ENCODE measurements at regions not wholly inside any gene's neighbourhood (a gene's known extent, or its start where the extent isn't known, plus 50 kb on each side); places are given as distances from the start of the nearest gene placed in this dataset.
"Not testable (repeated sequence)": the region's sequence is repeated elsewhere in the genome, so short reads cannot be mapped to it uniquely, and the experiment has no call there.

DNA sequence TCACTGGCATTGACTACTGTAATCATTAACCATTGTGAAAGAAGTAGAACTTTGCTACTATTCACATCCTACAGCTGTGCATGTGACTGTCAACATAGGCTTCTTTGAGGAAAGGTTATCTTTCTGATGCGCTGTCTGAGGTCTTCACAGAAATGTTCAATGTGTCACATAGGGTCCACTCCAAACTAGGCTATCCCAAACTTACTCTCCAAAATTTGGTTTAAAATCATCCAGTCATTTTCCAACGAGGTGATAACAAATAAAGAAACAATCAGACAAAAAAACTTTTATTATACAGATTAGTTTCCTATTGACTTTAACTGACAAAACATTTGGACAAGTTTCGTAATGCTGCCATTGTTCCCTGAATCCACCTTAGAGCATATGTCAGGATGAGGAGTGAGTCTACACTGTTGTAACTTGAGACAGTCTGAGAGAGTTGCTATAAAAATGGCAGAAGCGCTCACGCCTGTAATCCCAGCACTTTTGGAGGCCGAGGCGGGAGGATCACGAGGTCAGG, 511.6 kb downstream of the PLOD2 start:
- H3K27ac Mint-ChIP-seq, result no peak overlapping the region
- H3K9me3 Mint-ChIP-seq (ENCODE audit: low read depth), result peaks cover 6% of the 10 kb centered on the region
- intact Hi-C loops (cut with DNase I, micrococcal nuclease), result no loop called here
- ATAC-seq (no peak), DNase-seq (no peak)
- ChIA-PET POLR2A (no interaction called here), CTCF (no interaction called here)
- no peaks in the 10 kb centered on the region for H3K36me3 Mint-ChIP-seq (ENCODE audit: low read depth)
- no peak overlapping the region for H3K4me3 Mint-ChIP-seq
- H3K27me3 Mint-ChIP-seq, result no peaks in the 10 kb centered on the region
- no peaks in the 10 kb centered on the region for H3K4me1 Mint-ChIP-seq

DNA sequence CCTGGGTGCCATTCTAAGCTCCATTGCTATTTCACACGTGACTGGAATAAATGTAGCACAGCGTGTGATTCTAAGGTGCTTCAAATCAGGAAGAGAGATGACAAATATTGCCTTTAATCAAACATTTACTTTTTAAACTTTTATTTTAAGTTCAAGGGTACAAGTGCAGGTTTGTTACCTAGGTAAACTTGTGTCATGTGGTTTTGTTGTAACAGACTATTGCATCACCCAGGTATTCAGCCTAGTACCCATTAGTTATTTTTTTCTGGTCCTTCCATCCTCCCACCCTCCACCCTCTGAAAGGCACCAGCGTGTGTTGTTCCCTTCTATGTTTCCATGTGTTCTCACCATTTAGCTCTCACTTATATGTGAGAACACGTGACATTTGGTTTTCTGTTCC, 510.8 kb downstream of the PLOD2 start:
- DNase-seq (no peak), ATAC-seq (no peak)
- Mint-ChIP-seq H3K27me3 (no peaks in the 10 kb centered on the region), H3K27ac (no peak overlapping the region), H3K36me3 (ENCODE audit: low read depth) (no peaks in the 10 kb centered on the region), H3K9me3 (ENCODE audit: low read depth) (peaks cover 6% of the 10 kb centered on the region), H3K4me1 (no peaks in the 10 kb centered on the region), H3K4me3 (no peak overlapping the region)
- ChIA-PET CTCF (no interaction called here), POLR2A (no interaction called here)
- intact Hi-C loops (cut with DNase I, micrococcal nuclease), result no loop called here

DNA sequence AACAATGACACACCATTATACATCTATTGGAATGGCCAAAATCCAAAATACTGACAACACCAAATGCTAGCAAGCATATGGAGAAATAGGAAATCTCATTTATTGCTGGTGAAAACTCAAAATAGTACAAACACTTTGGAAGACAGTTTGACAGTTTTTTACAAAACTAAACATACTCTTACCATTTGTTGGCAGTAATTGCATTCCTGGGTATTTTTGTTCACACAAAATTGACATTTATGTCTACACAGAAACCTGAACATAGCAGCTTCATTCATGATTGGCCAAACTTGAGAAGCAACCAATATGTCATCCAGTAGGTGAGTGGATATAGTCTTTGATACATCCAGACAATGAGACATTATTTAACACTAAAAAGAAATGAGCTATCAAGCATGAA, 489.9 kb downstream of the PLOD2 start:
- no peak overlapping the region for H3K4me3 Mint-ChIP-seq
- DNase-seq (no peak), ATAC-seq (no peak)
- no peaks in the 10 kb centered on the region for H3K4me1 Mint-ChIP-seq
- H3K36me3 Mint-ChIP-seq (ENCODE audit: low read depth), result no peaks in the 10 kb centered on the region
- no peak overlapping the region for H3K27ac Mint-ChIP-seq
- no peaks in the 10 kb centered on the region for H3K27me3 Mint-ChIP-seq
- CTCF ChIA-PET, result no interaction called here
- H3K9me3 Mint-ChIP-seq (ENCODE audit: low read depth), result no peaks in the 10 kb centered on the region
- intact Hi-C loops (cut with DNase I, micrococcal nuclease), result no loop called here
- POLR2A ChIA-PET, result no interaction called here

DNA sequence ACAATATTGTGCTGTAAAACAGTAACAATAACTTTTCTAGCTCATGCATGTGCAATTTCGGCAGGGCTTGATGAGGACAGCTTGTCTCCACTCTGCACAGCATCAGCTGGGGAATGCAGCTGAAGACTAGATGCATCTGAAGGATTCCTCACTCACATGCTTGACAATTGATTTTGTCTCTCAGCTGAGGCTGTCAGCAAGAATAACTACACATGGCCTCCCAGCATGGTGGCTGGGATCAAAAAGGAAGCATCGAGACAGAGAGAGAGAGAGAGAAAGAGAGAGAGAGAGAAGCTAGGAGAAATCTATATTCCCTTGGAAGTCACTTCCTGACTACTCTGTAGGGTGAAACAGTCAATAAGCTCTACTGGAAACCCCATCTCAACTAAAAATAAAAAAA, 487.1 kb downstream of the PLOD2 start:
- DNase-seq (no peak), ATAC-seq (no peak)
- H3K27me3 Mint-ChIP-seq, result no peaks in the 10 kb centered on the region
- no peak overlapping the region for H3K27ac Mint-ChIP-seq
- no peaks in the 10 kb centered on the region for H3K9me3 Mint-ChIP-seq (ENCODE audit: low read depth)
- intact Hi-C loops (cut with DNase I, micrococcal nuclease), result no loop called here
- POLR2A ChIA-PET, result no interaction called here
- CTCF ChIA-PET, result no interaction called here
- no peaks in the 10 kb centered on the region for H3K4me1 Mint-ChIP-seq
- no peak overlapping the region for H3K4me3 Mint-ChIP-seq
- no peaks in the 10 kb centered on the region for H3K36me3 Mint-ChIP-seq (ENCODE audit: low read depth)

DNA sequence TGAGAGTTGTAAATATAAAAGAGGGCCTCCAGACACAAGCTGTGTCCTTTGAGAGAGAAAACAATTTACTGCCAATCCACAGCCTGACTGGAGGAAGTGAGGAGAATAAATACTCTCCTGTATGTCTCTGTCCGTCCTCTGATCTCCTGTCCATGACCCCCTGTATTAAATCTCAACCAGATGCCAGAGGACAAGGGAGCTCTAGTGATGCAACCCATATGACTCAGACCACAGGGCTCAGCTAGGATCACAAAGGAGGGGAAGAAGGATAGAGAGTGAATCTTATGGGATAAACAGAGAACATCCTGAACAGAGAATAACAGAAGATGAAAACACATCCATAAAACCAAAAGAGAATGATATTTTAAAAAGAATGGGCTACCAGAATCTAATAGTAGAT, 482.6 kb downstream of the PLOD2 start:
- CTCF ChIA-PET, result no interaction called here
- Mint-ChIP-seq H3K9me3 (ENCODE audit: low read depth) (no peaks in the 10 kb centered on the region), H3K4me1 (no peaks in the 10 kb centered on the region), H3K27me3 (no peaks in the 10 kb centered on the region), H3K4me3 (no peak overlapping the region), H3K27ac (no peak overlapping the region), H3K36me3 (ENCODE audit: low read depth) (no peaks in the 10 kb centered on the region)
- ATAC-seq, result no peak
- POLR2A ChIA-PET, result no interaction called here
- no peak for DNase-seq
- intact Hi-C loops (cut with DNase I, micrococcal nuclease), result no loop called here

DNA sequence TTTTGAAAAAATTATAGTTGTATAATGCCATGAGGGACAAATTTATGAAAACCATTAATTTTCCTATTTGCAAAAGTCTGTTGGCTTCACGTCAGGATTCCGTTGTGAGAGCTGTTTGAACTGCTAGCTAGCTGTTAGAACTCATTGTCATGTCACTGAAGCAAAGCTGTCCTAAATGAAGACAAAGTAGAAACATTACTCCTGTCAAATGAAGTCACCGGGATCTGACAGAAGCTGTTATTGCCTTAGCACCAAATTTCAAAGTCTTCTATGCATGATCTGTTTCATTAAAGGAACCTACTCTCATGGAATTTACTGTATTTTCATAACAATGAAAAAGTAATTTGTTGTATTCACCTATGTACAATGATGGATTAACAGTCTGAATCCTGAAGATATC, 479.8 kb downstream of the PLOD2 start:
- Mint-ChIP-seq H3K9me3 (ENCODE audit: low read depth) (no peaks in the 10 kb centered on the region), H3K4me3 (no peak overlapping the region), H3K4me1 (no peaks in the 10 kb centered on the region), H3K27ac (no peak overlapping the region), H3K36me3 (ENCODE audit: low read depth) (no peaks in the 10 kb centered on the region), H3K27me3 (no peaks in the 10 kb centered on the region)
- ChIA-PET CTCF (no interaction called here), POLR2A (no interaction called here)
- intact Hi-C loops (cut with DNase I, micrococcal nuclease), result no loop called here
- ATAC-seq, result no peak
- DNase-seq, result no peak

DNA sequence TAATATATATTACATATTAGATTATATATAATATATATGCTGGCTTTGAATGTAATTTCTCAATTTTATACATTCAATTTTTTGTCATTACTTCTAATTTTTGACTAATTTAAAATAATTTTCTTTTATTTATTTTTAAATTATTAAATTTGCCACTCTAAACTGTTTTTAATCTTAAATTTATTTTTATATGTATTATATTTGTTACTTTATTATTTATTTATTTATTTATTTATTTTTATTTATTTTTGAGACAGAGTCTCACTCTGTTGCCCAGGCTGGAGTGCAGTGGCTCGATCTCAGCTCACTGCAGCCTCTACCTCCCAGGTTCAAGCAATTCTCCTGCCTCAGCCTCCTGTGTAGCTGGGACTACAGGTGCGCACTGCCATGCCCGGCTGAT, 473.0 kb downstream of the PLOD2 start:
- intact Hi-C loops (cut with DNase I, micrococcal nuclease); ATAC-seq; H3K9me3 Mint-ChIP-seq (ENCODE audit: low read depth); DNase-seq; H3K4me1 Mint-ChIP-seq; H3K36me3 Mint-ChIP-seq (ENCODE audit: low read depth); POLR2A ChIA-PET; CTCF ChIA-PET; H3K27ac Mint-ChIP-seq; H3K27me3 Mint-ChIP-seq; H3K4me3 Mint-ChIP-seq: not testable (repeated sequence)

GRCh38 chr3:145692751-145693150, 468.2 kb downstream of the PLOD2 start:
- Mint-ChIP-seq H3K4me1 (no peaks in the 10 kb centered on the region), H3K27ac (no peak overlapping the region), H3K36me3 (ENCODE audit: low read depth) (no peaks in the 10 kb centered on the region), H3K27me3 (no peaks in the 10 kb centered on the region), H3K4me3 (no peak overlapping the region), H3K9me3 (ENCODE audit: low read depth) (no peaks in the 10 kb centered on the region)
- intact Hi-C loops (cut with DNase I, micrococcal nuclease), result no loop called here
- CTCF ChIA-PET, result no interaction called here
- ATAC-seq (no peak), DNase-seq (no peak)
- POLR2A ChIA-PET, result no interaction called here

DNA sequence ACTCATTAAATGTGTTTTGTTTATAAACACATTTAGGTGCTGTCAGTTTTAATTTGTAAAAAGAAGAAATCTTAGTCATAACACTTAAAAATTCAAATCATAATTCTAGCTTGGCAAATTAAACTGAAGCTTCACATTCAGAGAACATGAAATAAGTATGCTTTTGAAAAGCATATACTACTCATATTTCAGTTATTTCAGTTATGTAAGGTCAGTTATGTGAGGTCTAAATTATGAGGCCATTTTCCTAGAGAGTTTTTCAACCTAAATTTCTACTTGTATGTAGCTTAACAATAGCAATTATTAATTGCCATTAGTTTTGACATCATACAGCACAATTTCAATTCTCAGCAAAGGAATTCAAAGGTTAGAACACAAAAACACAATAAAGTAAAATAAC, 465.0 kb downstream of the PLOD2 start:
- ATAC-seq, result no peak

DNA sequence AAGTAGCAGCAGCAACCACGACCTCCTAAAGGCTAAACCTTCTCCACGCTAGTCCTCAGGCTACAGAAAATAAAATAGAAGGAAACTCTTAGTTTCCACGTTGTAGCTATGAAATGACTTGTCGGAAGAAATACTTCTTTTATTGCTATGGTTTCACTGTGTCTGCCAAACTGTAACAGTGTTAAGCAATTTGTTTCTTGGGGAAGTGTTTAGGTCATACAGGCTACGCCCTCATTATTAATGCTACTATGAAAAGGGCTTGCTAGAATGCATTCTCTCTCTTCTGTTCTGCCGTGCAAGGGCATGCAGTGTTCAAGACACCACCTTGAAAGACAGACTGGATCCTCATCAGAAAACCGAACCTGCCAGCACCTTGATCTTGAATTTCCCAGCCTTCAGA, 462.7 kb downstream of the PLOD2 start:
- H3K9me3 Mint-ChIP-seq (ENCODE audit: low read depth), result no peaks in the 10 kb centered on the region
- ChIA-PET CTCF (no interaction called here), POLR2A (no interaction called here)
- H3K36me3 Mint-ChIP-seq (ENCODE audit: low read depth), result no peaks in the 10 kb centered on the region
- DNase-seq, result no peak
- intact Hi-C loops (cut with DNase I, micrococcal nuclease), result no loop called here
- no peaks in the 10 kb centered on the region for H3K4me1 Mint-ChIP-seq
- no peak overlapping the region for H3K4me3 Mint-ChIP-seq
- no peaks in the 10 kb centered on the region for H3K27me3 Mint-ChIP-seq
- no peak overlapping the region for H3K27ac Mint-ChIP-seq
- ATAC-seq, result no peak

More for the DNA sequence above, 465.0 kb downstream of the PLOD2 start:
- Mint-ChIP-seq H3K4me1 (no peaks in the 10 kb centered on the region), H3K36me3 (ENCODE audit: low read depth) (no peaks in the 10 kb centered on the region), H3K27ac (no peak overlapping the region), H3K4me3 (no peak overlapping the region), H3K27me3 (no peaks in the 10 kb centered on the region), H3K9me3 (ENCODE audit: low read depth) (no peaks in the 10 kb centered on the region)
- ChIA-PET CTCF (no interaction called here), POLR2A (no interaction called here)
- DNase-seq, result no peak
- intact Hi-C loops (cut with DNase I, micrococcal nuclease), result no loop called here

DNA sequence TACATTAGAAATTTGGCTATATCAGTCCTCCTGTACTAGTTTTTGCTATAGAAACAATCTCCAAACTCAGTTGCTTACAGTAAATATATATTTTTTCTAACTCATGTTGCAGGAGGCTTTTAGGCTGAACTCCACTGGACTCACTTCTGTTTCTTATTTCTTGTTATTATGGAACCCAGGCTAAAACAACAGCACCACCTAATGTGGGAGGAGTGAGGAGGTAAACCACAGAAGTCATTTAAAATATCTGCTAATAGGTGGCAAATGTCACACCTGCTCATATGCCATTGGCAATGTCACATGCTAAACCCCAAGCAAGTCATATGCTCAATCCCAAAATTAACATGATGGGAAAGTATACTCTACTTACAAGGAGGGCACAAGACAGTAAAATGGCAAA, 462.2 kb downstream of the PLOD2 start:
- intact Hi-C loops (cut with DNase I, micrococcal nuclease), result no loop called here
- no peaks in the 10 kb centered on the region for H3K4me1 Mint-ChIP-seq
- DNase-seq, result no peak
- no peak for ATAC-seq
- CTCF ChIA-PET, result no interaction called here
- no peaks in the 10 kb centered on the region for H3K36me3 Mint-ChIP-seq (ENCODE audit: low read depth)
- H3K27me3 Mint-ChIP-seq, result no peaks in the 10 kb centered on the region
- H3K27ac Mint-ChIP-seq, result no peak overlapping the region
- no peak overlapping the region for H3K4me3 Mint-ChIP-seq
- H3K9me3 Mint-ChIP-seq (ENCODE audit: low read depth), result no peaks in the 10 kb centered on the region
- POLR2A ChIA-PET, result no interaction called here

GRCh38 chr3:145704020-145704419, 457.0 kb downstream of the PLOD2 start:
- ATAC-seq, result no peak
- DNase-seq, result no peak
- Mint-ChIP-seq H3K27ac (no peak overlapping the region), H3K4me1 (no peaks in the 10 kb centered on the region), H3K9me3 (ENCODE audit: low read depth) (no peaks in the 10 kb centered on the region), H3K36me3 (ENCODE audit: low read depth) (no peaks in the 10 kb centered on the region), H3K27me3 (no peaks in the 10 kb centered on the region), H3K4me3 (no peak overlapping the region)
- POLR2A ChIA-PET, result no interaction called here
- intact Hi-C loops (cut with DNase I, micrococcal nuclease), result no loop called here
- CTCF ChIA-PET, result no interaction called here

GRCh38 chr3:145709779-145710178, 451.2 kb downstream of the PLOD2 start:
- H3K4me3 Mint-ChIP-seq; CTCF ChIA-PET; H3K36me3 Mint-ChIP-seq (ENCODE audit: low read depth); H3K27ac Mint-ChIP-seq; ATAC-seq; H3K4me1 Mint-ChIP-seq; intact Hi-C loops (cut with DNase I, micrococcal nuclease); H3K27me3 Mint-ChIP-seq; DNase-seq; H3K9me3 Mint-ChIP-seq (ENCODE audit: low read depth); POLR2A ChIA-PET: not testable (repeated sequence)

Measured in activated CD4-positive, alpha-beta T cell treated with anti-CD3 and anti-CD28 coated beads for 36 hours (primary cell).